GM23248 (cell line): ENCODE measurements at regions not wholly inside any gene's neighbourhood (a gene's known extent, or its start where the extent isn't known, plus 50 kb on each side); places are given as distances from the start of the nearest gene placed in this dataset.

Experiments used
- EZH2 ChIP-seq: fragments of 200-600 bp; sonication (generic); IDR thresholded peaks from 2 replicates; pipeline ENCODE4 v1.6.1; 2018; ENCODE audit warnings: antibody characterized with exemption, mild to moderate bottlenecking; ENCODE audit not compliant: insufficient read depth, poor library complexity, severe bottlenecking
- EZH2phosphoT487 ChIP-seq: fragments of 200-600 bp; sonication (generic); IDR thresholded peaks from 2 replicates; pipeline ENCODE4 v1.6.1; 2018; ENCODE audit warnings: antibody characterized with exemption, moderate library complexity, mild to moderate bottlenecking, low read depth; ENCODE audit not compliant: insufficient read depth

DNA sequence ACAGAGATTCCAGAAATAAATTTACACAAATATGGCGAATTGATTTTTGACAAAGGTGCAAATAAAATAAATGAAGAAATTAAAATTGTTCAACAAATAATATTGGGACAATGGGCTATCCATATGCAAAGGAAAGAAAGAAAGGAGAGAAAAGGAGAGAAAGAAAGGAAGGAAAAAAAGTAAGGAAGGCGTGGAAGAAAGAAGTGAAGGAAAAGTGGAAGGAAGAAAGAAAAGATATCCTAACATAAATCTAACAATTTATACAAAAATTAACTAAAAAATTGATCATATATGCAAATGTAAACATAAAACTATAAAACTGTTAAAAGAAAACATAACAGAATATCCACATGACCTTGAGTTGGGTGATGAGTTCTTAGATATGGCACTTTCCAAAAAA is 78.7 kb upstream of the ZNF184 start:
- TF ChIP-seq EZH2 (no peak), EZH2phosphoT487 (no peak)
